GM12878 (cell line): ENCODE measurements at regions not wholly inside any gene's neighbourhood (a gene's known extent, or its start where the extent isn't known, plus 50 kb on each side); places are given as distances from the start of the nearest gene placed in this dataset.

ENCODE experiments used
- ATAC-seq: fragments of 200-7000 bp; cut with Tn5 transposase; 3 replicates; pipeline ENCODE4 v1.9.1; 2020; ENCODE audit warnings: mild to moderate bottlenecking, moderate library complexity
- BruUV-seq: library from RNA; stranded (reverse); fragments of 400-500 nt; replicated peaks from 2 replicates; lab custom pipeline; 2021; lab: Mats Ljungman, UMichigan
- CTCF ChIA-PET: fragments of 300-600 bp; sonication (Branson Sonifier 250); formaldehyde crosslinking; extraction: SDS; loops from one replicate; lab custom pipeline; 2021; ENCODE audit warnings: inconsistent platforms; lab: Yijun Ruan, JAX
- POLR2A ChIA-PET: fragments of 350-600 bp; formaldehyde crosslinking; extraction: SDS; loops from one replicate; lab custom pipeline; 2021; ENCODE audit warnings: inconsistent platforms; lab: Charles Lee
- RAD21 ChIA-PET: fragments of 300-600 bp; sonication (Branson Sonifier 250); formaldehyde crosslinking; loops from one replicate; lab custom pipeline; 2023; ENCODE audit warnings: antibody characterized with exemption; ENCODE audit not compliant: unreplicated experiment; lab: Charles Lee
- SMC1A ChIA-PET: fragments of 300-600 bp; sonication (Branson Sonifier 250); formaldehyde crosslinking; loops from one replicate; lab custom pipeline; 2023; ENCODE audit not compliant: unreplicated experiment, uncharacterized antibody; lab: Charles Lee
- DNase-seq: peaks from one replicate; pipeline ENCODE4 v3.0.0-alpha.2; 2011; ENCODE audit warnings: low read depth, low spot score
- FAIRE-seq: peaks from 3 replicates; lab custom pipeline; 2011; peaks lifted over from hg19 to GRCh38; lab: Jason Lieb, UNC
- H2AFZ ChIP-seq: 2 replicates; pipeline ENCODE4 v1.6.0; 2011; ENCODE audit warnings: low read depth, low read length, control low read depth; ENCODE audit not compliant: control insufficient read depth
- H3K27ac ChIP-seq: 2 replicates; pipeline ENCODE4 v1.5.1; 2011; ENCODE audit warnings: control low read depth; ENCODE audit not compliant: control insufficient read depth, insufficient read depth
- H3K27me3 ChIP-seq, 2 experiments: replicated peaks in 1 of 2; 2 replicates each; pipeline versions ENCODE4 v1.6.0 to v1.6.1; 2011; ENCODE audit warnings: low read length in 1 of 2; ENCODE audit not compliant: control insufficient read depth in 2 of 2, insufficient read depth in 2 of 2
- H3K36me3 ChIP-seq, 2 experiments: 2 replicates each; pipeline ENCODE4 v1.5.1; 2011; ENCODE audit warnings: low read length in 1 of 2; ENCODE audit not compliant: control insufficient read depth in 2 of 2, insufficient read depth in 2 of 2
- H3K4me1 ChIP-seq: 2 replicates; pipeline ENCODE4 v1.6.1; 2011; ENCODE audit warnings: mild to moderate bottlenecking, low read length, moderate library complexity, mixed read lengths; ENCODE audit not compliant: control insufficient read depth, insufficient read depth
- H3K4me2 ChIP-seq: 2 replicates; pipeline ENCODE4 v1.6.0; 2011; ENCODE audit warnings: control low read depth; ENCODE audit not compliant: control insufficient read depth, insufficient read depth
- H3K4me3 ChIP-seq: fragments of 200-600 bp; sonication (generic); 2 replicates; pipeline ENCODE4 v1.5.1; 2016
- H3K79me2 ChIP-seq: 2 replicates; pipeline ENCODE4 v1.6.0; 2011; ENCODE audit warnings: low read length; ENCODE audit not compliant: control insufficient read depth, insufficient read depth
- H3K9ac ChIP-seq: 2 replicates; pipeline ENCODE4 v1.8.0; 2011; ENCODE audit warnings: low read length, control low read depth, mixed read lengths; ENCODE audit not compliant: control insufficient read depth, insufficient read depth
- H3K9me3 ChIP-seq: replicated peaks from 3 replicates; pipeline ENCODE4 v1.5.1; 2011; ENCODE audit warnings: mild to moderate bottlenecking, low read length; ENCODE audit not compliant: control insufficient read depth, insufficient read depth
- H4K20me1 ChIP-seq: 2 replicates; pipeline ENCODE4 v1.6.0; 2011; ENCODE audit not compliant: control insufficient read depth, insufficient read depth
- BCL11A ChIP-seq: IDR thresholded peaks from 2 replicates; pipeline ENCODE4 v1.6.1; 2011; ENCODE audit warnings: low read depth, low read length
- CBFB ChIP-seq: IDR thresholded peaks from 2 replicates; pipeline ENCODE4 v1.6.1; 2016; ENCODE audit warnings: antibody characterized with exemption, low read depth
- KDM1A ChIP-seq: fragments of 200-600 bp; sonication (generic); IDR thresholded peaks from 2 replicates; pipeline ENCODE4 v1.6.1; 2016; ENCODE audit warnings: borderline replicate concordance
- MEF2B ChIP-seq: fragments of 450-650 bp; IDR thresholded peaks from 2 replicates; pipeline ENCODE4 v1.6.1; 2018; ENCODE audit warnings: mild to moderate bottlenecking, moderate library complexity; ENCODE audit not compliant: partially characterized antibody, poor library complexity, severe bottlenecking
- MYC ChIP-seq: IDR thresholded peaks from 2 replicates; pipeline ENCODE4 v1.6.1; 2011; ENCODE audit warnings: mild to moderate bottlenecking, low read length, moderate library complexity, inconsistent platforms; ENCODE audit not compliant: insufficient read depth, insufficient replicate concordance, insufficient read length, severe bottlenecking
- RAD21 ChIP-seq: IDR thresholded peaks from 2 replicates; pipeline ENCODE4 v1.6.1; 2011; ENCODE audit warnings: mild to moderate bottlenecking, low read depth, low read length, moderate library complexity; ENCODE audit not compliant: insufficient read depth
- ZNF274 ChIP-seq: IDR thresholded peaks from one replicate; pipeline ENCODE4 v1.8.0; 2011; ENCODE audit not compliant: insufficient read length, insufficient read depth
- WGBS: methylation state at CpG from one replicate; pipeline ENCODE4 v1.1.6; 2016; ENCODE audit warnings: low lambda C conversion rate; ENCODE audit not compliant: insufficient replicate concordance, insufficient coverage; ENCODE audit errors: missing lambda C conversion rate; 5-methylcytosine and 5-hydroxymethylcytosine counted together
- in situ Hi-C: fragments of 300-500 bp; cut with MboI; formaldehyde crosslinking; loops from 9 replicates; pipeline ENCODE4 v1.14.3; 2018; ENCODE audit warnings: mixed read lengths
- intact Hi-C: fragments of 100-400 bp; cut with micrococcal nuclease; formaldehyde crosslinking; loops from one replicate; pipeline ENCODE4 v1.14.2; 2022; ENCODE audit not compliant: unreplicated experiment
- TF ChIP-seq, protein P1 (sequence below): IDR thresholded peaks from 2 replicates; pipeline ENCODE4 v1.6.1; 2011; ENCODE audit warnings: low read depth, low read length, improper control_type of control experiment, borderline replicate concordance

DNA sequence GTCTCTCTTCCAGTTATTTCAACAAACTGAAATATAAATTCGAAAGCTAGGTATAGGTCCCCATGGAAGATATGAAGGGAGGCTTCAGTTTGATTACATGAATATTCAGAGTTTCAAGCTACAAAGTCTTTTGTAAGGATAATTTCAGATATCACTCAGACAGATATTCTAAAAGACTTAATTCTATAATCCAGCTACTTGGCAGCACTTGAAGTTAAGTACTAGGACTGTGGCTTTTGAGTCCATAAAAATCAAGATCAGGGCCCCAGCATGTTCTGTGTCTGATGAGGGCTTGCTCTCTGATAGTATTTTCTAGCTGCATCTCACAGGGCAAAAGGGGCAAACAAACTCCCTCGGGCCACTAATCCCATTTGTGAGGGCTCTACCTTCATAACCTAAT lies 160.6 kb upstream of the IRS2 start:
- POLR2A ChIA-PET: no interaction called here
- H3K4me1 ChIP-seq: no peaks in the 10 kb centered on the region
- H3K4me2 ChIP-seq: no peak overlapping the region
- FAIRE-seq (no peak), DNase-seq (no peak), ATAC-seq (no peak)
- no peaks in the 10 kb centered on the region for H3K9me3 ChIP-seq
- in situ Hi-C loops (no loop called here), intact Hi-C loops (no loop called here)
- SMC1A ChIA-PET: interaction anchor here (1.3 kb wide), 1 partner anchor 15 kb away, joined by 3 read pairs; no protein-coding TSS in a partner anchor
- no peaks in the 10 kb centered on the region for H3K36me3 ChIP-seq
- CTCF ChIA-PET: no interaction called here
- H3K4me3 ChIP-seq: no peak overlapping the region
- no peak overlapping the region for H3K9ac ChIP-seq
- BruUV-seq: no TSS peak
- H3K27ac ChIP-seq: no peak overlapping the region
- H4K20me1 ChIP-seq: no peaks in the 10 kb centered on the region
- WGBS: 3% methylated on average over 2 of the region's 2 CpGs
- no peak overlapping the region for H2AFZ ChIP-seq
- no peaks in the 10 kb centered on the region for H3K27me3 ChIP-seq
- H3K79me2 ChIP-seq: no peaks in the 10 kb centered on the region
- no peak for TF ChIP-seq MEF2B
- no peak for TF ChIP-seq CBFB
- TF ChIP-seq KDM1A: no peak
- TF ChIP-seq ZNF274: no peak
- TF ChIP-seq, protein P1, sequence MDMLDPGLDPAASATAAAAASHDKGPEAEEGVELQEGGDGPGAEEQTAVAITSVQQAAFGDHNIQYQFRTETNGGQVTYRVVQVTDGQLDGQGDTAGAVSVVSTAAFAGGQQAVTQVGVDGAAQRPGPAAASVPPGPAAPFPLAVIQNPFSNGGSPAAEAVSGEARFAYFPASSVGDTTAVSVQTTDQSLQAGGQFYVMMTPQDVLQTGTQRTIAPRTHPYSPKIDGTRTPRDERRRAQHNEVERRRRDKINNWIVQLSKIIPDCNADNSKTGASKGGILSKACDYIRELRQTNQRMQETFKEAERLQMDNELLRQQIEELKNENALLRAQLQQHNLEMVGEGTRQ: no peak
- no peak for TF ChIP-seq RAD21
- no peak for TF ChIP-seq MYC
- TF ChIP-seq BCL11A: no peak
- RAD21 ChIA-PET: no interaction called here
